ENCODE measurements at regions not wholly inside any gene's neighbourhood (a gene's known extent, or its start where the extent isn't known, plus 50 kb on each side); places are given as distances from the start of the nearest gene placed in this dataset.
"Not testable (repeated sequence)": the region's sequence is repeated elsewhere in the genome, so short reads cannot be mapped to it uniquely, and the experiment has no call there.

GRCh38 chr1:144523661-144524407 lies 62.4 kb upstream of the NBPF15 start:
- H2AFZ ChIP-seq (ENCODE audit: low read depth); H3K79me2 ChIP-seq (ENCODE audit: insufficient read depth); H3K36me3 ChIP-seq (replicated peaks in 1 of 2; ENCODE audit: control insufficient read depth in 1 of 2, insufficient read depth in 2 of 2, low read length in 1 of 2); H3K9me2 ChIP-seq; H3K4me1 ChIP-seq (ENCODE audit: control insufficient read depth in 1 of 2, insufficient read depth in 2 of 2, low read depth in 1 of 2, low read length in 1 of 2); H3K9me3 ChIP-seq; H3K4me2 ChIP-seq; H4K20me1 ChIP-seq (ENCODE audit: insufficient read depth); H3F3A ChIP-seq (replicated peaks; ENCODE audit: insufficient read depth); H3K9ac ChIP-seq; H3K27me3 ChIP-seq (ENCODE audit: insufficient read depth); CTCF ChIA-PET: not testable (repeated sequence)
- H3K4me3 ChIP-seq (ENCODE audit: low read depth in 2 of 2, low read length in 1 of 2), result peak overlapping the region in 1 of 2 experiments; percentile 12; a peak in 2 of 4 replicates
- POLR2A ChIA-PET, result interaction anchor here (0.6 to 1.2 kb wide), 2 partner anchors 22 to 28 kb away, joined by 3 to 9 read pairs; no protein-coding TSS in a partner anchor
- DNase-seq, result peak; percentile 23
- 10% methylated on average over 32 of the region's 33 CpGs for WGBS (ENCODE audit: low lambda C conversion rate)
- TF ChIP-seq SIN3A (IDR thresholded peaks at IDR 0.05; ENCODE audit: borderline replicate concordance, low read depth, low read length) (peak; percentile 70; the same call in 1 of the 2 replicates), POLR2AphosphoS5 (IDR thresholded peaks at IDR 0.05; ENCODE audit: low read depth, low read length) (peak; percentile 87; the same call in 1 of the 2 replicates), ZBTB33 (IDR thresholded peaks at IDR 0.05; ENCODE audit: borderline replicate concordance, low read depth) (0 out of 2 replicates have a peak, but pooled peaks have one; percentile 14)
- peak overlapping the region in 1 of 2 experiments; percentile 80; a peak in 2 of 4 replicates for H3K27ac ChIP-seq (ENCODE audit: low read depth in 2 of 2, low read length in 1 of 2)

- TF ChIP-seq, protein P1, sequence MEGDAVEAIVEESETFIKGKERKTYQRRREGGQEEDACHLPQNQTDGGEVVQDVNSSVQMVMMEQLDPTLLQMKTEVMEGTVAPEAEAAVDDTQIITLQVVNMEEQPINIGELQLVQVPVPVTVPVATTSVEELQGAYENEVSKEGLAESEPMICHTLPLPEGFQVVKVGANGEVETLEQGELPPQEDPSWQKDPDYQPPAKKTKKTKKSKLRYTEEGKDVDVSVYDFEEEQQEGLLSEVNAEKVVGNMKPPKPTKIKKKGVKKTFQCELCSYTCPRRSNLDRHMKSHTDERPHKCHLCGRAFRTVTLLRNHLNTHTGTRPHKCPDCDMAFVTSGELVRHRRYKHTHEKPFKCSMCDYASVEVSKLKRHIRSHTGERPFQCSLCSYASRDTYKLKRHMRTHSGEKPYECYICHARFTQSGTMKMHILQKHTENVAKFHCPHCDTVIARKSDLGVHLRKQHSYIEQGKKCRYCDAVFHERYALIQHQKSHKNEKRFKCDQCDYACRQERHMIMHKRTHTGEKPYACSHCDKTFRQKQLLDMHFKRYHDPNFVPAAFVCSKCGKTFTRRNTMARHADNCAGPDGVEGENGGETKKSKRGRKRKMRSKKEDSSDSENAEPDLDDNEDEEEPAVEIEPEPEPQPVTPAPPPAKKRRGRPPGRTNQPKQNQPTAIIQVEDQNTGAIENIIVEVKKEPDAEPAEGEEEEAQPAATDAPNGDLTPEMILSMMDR (IDR thresholded peaks at IDR 0.05), result peak; percentile 61
- H3K9me2 ChIP-seq; H3K4me2 ChIP-seq; H3F3A ChIP-seq (replicated peaks; ENCODE audit: insufficient read depth); H4K20me1 ChIP-seq (ENCODE audit: insufficient read depth); H3K79me2 ChIP-seq (ENCODE audit: insufficient read depth); H3K27ac ChIP-seq (ENCODE audit: low read depth in 2 of 2, low read length in 1 of 2); H3K9ac ChIP-seq; H3K27me3 ChIP-seq (ENCODE audit: insufficient read depth); H3K4me3 ChIP-seq (ENCODE audit: low read depth in 2 of 2, low read length in 1 of 2); H3K4me1 ChIP-seq (ENCODE audit: control insufficient read depth in 1 of 2, insufficient read depth in 2 of 2, low read depth in 1 of 2, low read length in 1 of 2); H3K9me3 ChIP-seq; H2AFZ ChIP-seq (ENCODE audit: low read depth); H3K36me3 ChIP-seq (replicated peaks in 1 of 2; ENCODE audit: control insufficient read depth in 1 of 2, insufficient read depth in 2 of 2, low read length in 1 of 2); CTCF ChIA-PET; POLR2A ChIA-PET; DNase-seq: not testable (repeated sequence)
- WGBS (ENCODE audit: low lambda C conversion rate), result 45% methylated on average over 6 of the region's 9 CpGs
Measured at GRCh38 chr1:144532156-144532607, 60.5 kb upstream of the PPIAL4F start.

DNA sequence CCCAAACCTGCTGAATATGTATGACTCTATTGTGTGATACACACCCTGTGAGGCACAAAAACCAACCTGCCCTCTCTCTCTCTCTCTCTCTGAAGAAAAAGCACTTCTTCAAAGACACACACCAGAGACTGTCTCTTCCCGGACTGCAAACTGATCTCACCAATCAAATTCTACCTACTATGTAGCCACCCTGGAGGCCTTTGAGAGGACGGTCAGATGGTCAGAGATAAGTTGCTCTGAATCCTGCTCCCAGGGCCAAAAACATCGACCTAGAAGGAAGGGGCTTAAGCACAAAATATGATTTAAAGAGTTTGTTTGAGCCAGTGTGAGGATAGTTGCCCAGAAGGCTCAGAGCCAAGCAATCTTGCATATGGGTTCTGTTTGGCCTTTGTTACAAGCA lies 59.2 kb upstream of the PPIAL4F start:
- POLR2A ChIA-PET; H3K4me1 ChIP-seq (ENCODE audit: control insufficient read depth in 1 of 2, insufficient read depth in 2 of 2, low read depth in 1 of 2, low read length in 1 of 2); H3K9ac ChIP-seq; H3K9me2 ChIP-seq; DNase-seq; H3K27ac ChIP-seq (ENCODE audit: low read depth in 2 of 2, low read length in 1 of 2); H3F3A ChIP-seq (replicated peaks; ENCODE audit: insufficient read depth); H3K4me2 ChIP-seq; CTCF ChIA-PET; H3K4me3 ChIP-seq (ENCODE audit: low read depth in 2 of 2, low read length in 1 of 2); H3K79me2 ChIP-seq (ENCODE audit: insufficient read depth); H3K9me3 ChIP-seq; H3K27me3 ChIP-seq (ENCODE audit: insufficient read depth); H2AFZ ChIP-seq (ENCODE audit: low read depth); H4K20me1 ChIP-seq (ENCODE audit: insufficient read depth); H3K36me3 ChIP-seq (replicated peaks in 1 of 2; ENCODE audit: control insufficient read depth in 1 of 2, insufficient read depth in 2 of 2, low read length in 1 of 2): not testable (repeated sequence)
- 48% methylated on average over 3 of the region's 3 CpGs for WGBS (ENCODE audit: low lambda C conversion rate)

DNA sequence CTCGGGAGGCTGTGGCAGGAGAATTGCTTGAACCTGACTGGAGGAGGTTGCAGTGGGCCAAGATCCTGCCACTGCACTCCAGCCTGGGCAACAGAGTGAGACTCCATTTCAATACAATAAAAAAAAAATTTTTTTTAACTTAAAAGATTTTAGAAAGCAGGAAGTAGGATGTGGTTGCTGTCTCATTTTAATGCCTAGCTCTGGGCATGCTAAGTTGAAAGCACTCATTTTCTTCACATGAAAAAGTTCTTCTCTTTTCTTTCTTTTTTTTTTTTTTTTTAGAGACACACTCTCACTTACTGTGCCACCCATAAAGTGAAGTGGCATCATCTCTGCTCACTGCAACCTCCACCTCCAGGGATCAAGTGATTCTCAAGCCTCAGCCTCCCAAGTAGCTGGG lies 58.4 kb upstream of the PPIAL4F start:
- H4K20me1 ChIP-seq (ENCODE audit: insufficient read depth); H3K4me2 ChIP-seq; H3K4me3 ChIP-seq (ENCODE audit: low read depth in 2 of 2, low read length in 1 of 2); H3K4me1 ChIP-seq (ENCODE audit: control insufficient read depth in 1 of 2, insufficient read depth in 2 of 2, low read depth in 1 of 2, low read length in 1 of 2); H3K9me3 ChIP-seq; H2AFZ ChIP-seq (ENCODE audit: low read depth); DNase-seq; H3K79me2 ChIP-seq (ENCODE audit: insufficient read depth); H3F3A ChIP-seq (replicated peaks; ENCODE audit: insufficient read depth); CTCF ChIA-PET; H3K9me2 ChIP-seq; H3K9ac ChIP-seq; POLR2A ChIA-PET; H3K27ac ChIP-seq (ENCODE audit: low read depth in 2 of 2, low read length in 1 of 2); H3K36me3 ChIP-seq (replicated peaks in 1 of 2; ENCODE audit: control insufficient read depth in 1 of 2, insufficient read depth in 2 of 2, low read length in 1 of 2); H3K27me3 ChIP-seq (ENCODE audit: insufficient read depth): not testable (repeated sequence)
- 69% methylated on average over 1 of the region's 1 CpG for WGBS (ENCODE audit: low lambda C conversion rate)

DNA sequence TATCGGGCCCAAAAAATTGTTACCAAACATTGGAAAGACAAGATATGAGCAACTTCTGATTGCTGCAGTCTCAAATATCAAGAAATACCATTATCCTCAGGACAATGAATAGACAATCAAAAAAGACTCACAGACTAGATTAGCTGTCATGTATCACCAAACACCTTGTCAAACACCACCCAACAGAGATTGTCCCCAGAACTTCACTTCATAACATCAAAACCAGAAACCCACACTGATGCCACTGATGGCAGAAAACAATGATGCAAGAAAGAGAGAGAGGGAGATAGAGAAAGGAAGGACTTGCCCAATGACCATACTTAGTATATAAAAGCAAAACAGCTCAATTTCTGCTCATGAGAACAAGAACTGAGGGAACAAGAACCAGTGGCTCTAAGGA lies 56.0 kb upstream of the PPIAL4F start:
- H3F3A ChIP-seq (replicated peaks; ENCODE audit: insufficient read depth); H4K20me1 ChIP-seq (ENCODE audit: insufficient read depth); POLR2A ChIA-PET; H3K9ac ChIP-seq; H3K27ac ChIP-seq (ENCODE audit: low read depth in 2 of 2, low read length in 1 of 2); DNase-seq; H3K4me2 ChIP-seq; H3K79me2 ChIP-seq (ENCODE audit: insufficient read depth); H3K36me3 ChIP-seq (replicated peaks in 1 of 2; ENCODE audit: control insufficient read depth in 1 of 2, insufficient read depth in 2 of 2, low read length in 1 of 2); H3K9me3 ChIP-seq; H3K9me2 ChIP-seq; H3K27me3 ChIP-seq (ENCODE audit: insufficient read depth); CTCF ChIA-PET; H3K4me3 ChIP-seq (ENCODE audit: low read depth in 2 of 2, low read length in 1 of 2); H2AFZ ChIP-seq (ENCODE audit: low read depth); H3K4me1 ChIP-seq (ENCODE audit: control insufficient read depth in 1 of 2, insufficient read depth in 2 of 2, low read depth in 1 of 2, low read length in 1 of 2): not testable (repeated sequence)
- WGBS (ENCODE audit: low lambda C conversion rate), result 89% methylated on average over 1 of the region's 1 CpG

Measured in SK-N-SH (cell line).